Putamen (tissue), 1 donor: ENCODE measurements at regions not wholly inside any gene's neighbourhood (a gene's known extent, or its start where the extent isn't known, plus 50 kb on each side); places are given as distances from the start of the nearest gene placed in this dataset.
A peak's percentile ranks its signal among the peaks of the same experiment; 100 is the strongest.

ENCODE experiments used
- DNase-seq: peaks from one replicate; pipeline ENCODE4 v3.0.0-alpha.2; 2016; ENCODE audit warnings: low spot score

DNA sequence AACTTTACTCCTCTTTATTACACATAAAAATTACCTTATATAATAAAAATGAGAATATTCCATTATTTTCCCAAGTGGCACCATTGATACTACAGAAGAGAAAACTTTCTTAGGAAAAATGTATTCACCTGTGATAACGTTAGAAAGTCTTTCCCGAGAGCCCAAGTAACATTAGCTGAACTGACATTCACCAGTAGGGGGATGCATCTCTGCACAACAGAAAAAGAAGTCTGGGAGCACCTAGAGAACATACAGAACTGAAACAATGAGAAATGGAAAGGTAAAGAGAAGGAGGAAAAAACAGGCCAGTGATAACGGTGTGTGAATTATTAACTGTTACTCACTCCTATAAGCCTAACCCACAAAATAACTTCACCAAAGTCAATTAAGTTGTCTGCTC lies 423.3 kb downstream of the CENPC start:
- no peak for DNase-seq

- DNase-seq: no peak
These were observed 424.9 kb downstream of the CENPC start for GRCh38 chr4:67120369-67120768.

DNA sequence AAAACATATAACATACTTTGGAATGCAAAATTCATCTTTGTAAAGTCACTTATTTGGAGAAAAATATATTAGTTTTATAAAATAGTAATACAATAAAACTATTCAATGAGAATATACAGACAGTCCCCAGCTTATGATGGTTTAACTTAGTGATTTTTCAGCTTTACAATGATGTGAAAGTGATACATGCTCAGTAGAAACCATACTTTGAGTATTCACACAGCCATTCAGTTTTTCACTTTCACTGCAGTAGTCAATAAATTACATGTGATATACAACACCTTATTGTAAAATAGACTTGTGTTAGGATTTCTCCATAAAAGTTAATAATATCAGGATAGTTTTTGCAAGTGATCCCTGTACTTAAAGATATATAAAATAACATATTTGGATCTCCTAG lies 436.0 kb downstream of the CENPC start:
- DNase-seq: no peak

- DNase-seq: no peak
These were observed 438.3 kb downstream of the CENPC start for GRCh38 chr4:67106861-67107460.

GRCh38 chr4:67104145-67104544 lies 441.2 kb downstream of the CENPC start:
- DNase-seq: peak; percentile 73

DNA sequence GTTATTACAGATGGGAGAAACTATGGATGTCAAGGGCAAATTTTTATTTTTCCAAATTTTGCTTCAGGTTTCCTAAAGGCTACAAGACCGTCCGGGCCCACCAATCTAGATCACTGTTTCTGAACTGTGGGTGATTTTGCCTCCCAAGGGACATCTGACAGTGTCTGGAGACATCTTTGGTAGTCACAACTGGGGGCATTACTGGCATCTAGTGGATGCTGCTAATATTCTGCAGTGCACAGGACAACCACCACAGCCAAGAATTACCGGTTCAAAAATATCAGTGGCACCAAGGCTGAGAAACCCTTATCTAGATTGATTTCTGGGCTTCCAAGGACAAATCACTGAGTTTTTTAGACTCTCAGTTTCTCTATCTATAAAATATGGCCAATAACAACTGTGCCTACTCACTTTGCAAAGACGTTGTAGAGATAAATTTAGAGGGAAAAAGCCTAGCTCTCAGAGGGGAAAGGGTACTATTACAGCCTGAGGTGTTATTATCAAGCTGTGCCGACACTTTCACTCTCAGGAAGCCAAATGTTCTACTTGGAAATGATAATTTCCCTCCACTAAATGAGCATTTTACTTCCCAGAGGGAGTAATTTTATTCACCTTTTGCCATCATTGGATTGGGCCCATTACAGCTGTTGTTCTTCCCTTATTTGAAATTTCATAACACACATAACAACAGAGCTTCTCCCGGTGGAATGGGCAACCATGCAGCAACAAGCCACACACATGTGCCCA lies 442.1 kb downstream of the CENPC start:
- no peak for DNase-seq

GRCh38 chr4:67101612-67102011 lies 443.7 kb downstream of the CENPC start:
- no peak for DNase-seq

DNA sequence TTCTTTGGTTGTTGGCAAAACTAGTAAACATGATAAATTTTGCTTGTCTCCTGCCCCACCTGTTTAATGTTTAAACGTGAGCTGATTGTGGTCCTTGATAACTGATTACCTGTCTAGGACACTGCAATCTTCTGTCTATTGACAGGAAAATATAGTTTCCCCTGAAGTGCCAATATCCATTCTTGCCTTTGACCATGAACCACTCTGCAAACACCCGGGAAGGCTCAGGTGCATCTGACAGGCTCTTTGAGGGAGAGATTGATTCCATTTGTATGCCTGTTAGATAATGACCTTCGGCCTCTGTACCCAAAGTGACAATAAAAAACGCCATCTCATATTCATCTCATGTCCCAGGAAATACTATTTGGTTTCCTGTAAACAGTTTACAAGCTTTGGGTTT lies 453.0 kb downstream of the CENPC start:
- DNase-seq: no peak

DNA sequence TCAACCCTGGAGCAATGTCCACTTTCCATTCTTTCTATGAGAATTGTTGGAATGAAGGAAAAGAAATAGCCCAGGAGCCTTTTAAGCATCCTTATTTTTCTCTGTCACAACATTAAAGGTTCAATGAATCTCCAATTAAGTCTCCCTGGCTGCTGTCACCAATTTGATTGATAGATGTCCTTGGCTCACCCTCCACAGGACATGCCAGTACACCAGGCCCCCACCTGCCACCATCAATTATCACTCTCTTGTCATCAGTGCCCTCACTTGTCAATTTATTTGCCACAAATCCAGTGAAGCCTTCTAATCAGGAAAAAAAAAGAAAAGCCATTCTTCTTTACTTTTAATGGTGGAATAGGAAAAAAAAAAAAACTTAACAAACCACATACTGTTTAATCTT lies 453.6 kb downstream of the CENPC start:
- no peak for DNase-seq

DNA sequence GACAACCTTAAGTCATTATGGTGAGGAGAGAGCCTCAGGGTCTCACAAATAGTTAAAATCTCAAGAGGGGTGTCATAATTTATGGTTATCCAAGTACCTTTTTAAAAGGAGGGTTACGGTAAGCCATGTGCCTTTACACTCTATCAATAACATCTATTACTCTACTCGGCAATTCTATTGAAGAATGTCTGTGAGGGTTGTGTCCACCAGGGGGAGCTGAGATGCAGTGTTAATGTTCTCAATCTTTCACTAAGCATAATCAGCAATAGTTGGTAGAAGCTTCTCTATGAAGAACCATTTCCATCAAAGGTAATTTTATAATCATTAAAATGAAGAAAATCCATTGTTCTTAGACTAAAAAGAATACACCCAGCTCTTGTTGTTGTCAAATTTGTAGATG lies 457.4 kb downstream of the CENPC start:
- DNase-seq: no peak

DNA sequence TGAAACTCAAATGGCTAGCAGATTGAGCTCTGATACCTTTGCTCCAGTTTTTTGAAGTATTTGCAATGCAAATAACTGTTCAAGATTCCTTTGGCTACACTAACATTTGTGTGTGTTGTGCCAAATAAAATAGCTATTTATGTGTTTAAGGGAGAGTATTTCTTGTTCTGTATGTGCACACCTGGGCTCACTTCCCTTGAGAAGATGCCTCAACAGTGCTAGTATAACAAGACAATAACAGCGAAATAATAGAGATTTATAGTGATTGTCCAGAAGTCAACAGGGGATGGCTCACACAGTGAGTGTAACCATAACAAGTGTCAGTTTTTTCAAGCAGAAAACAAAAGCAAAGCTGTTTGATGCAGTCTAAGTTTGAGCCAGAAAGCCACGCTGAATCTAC lies 460.5 kb downstream of the CENPC start:
- DNase-seq: no peak

DNA sequence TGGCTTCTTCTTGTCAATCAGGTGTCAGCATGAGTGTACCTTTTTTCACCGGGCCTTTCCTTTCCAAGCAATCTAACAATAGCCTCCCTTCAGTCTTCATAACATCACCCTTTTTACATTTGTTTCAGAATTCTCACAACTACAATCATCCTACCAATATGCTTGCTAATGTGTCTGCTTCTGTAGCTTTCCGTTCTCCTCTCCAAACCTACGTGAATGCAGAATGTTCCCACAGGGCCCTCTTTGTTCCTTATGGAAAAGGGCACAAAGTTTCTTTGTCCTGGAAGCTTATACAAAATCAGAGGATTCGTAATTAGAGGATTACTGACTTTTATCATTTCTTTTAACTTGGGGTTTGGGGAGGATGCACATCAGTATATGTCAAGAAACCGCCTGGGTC lies 461.8 kb downstream of the CENPC start:
- no peak for DNase-seq

DNA sequence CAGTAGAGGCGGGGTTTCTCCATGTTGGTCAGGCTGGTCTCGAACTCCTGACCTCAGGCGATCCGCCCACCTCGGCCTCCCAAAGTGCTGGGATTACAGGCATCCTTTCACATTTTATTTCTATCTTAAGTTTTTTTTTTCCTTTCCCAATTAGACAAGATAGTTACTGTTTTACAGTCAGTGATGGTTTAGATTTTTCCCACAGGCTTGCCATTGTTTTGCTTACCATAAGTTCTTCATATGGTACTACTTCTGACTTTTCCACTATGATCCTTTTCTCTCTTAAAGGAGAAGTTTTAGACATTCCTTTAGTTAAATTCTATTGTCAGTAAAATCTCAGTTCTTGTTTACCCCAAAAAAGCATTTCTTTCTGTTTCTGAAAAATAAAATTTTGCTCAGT lies 462.6 kb downstream of the CENPC start:
- DNase-seq: no peak

- DNase-seq: no peak
These were observed 465.2 kb downstream of the CENPC start for GRCh38 chr4:67080046-67080557.

DNA sequence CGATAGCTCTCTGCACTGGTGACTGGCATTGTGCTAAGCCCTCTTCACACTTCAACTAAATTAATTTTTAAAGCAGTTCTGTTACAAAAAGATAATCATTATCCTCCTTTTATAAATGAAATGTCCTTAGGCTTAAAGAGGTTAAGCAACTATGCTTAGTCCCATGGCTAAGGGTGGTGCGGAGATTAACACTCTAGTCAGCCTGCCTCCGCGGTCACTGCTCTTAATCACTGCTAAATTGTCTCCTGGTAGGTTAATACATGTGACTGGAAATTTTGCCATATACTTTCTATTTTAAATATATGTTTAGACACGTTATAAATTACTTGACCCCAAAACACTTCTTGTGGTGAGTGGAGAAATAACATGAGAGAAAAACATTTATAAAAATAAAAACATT lies 473.7 kb downstream of the CENPC start:
- no peak for DNase-seq

- DNase-seq: no peak
These were observed 490.0 kb downstream of the CENPC start for GRCh38 chr4:67055319-67055718.

- DNase-seq: no peak
These were observed 490.4 kb downstream of the CENPC start for GRCh38 chr4:67054896-67055295.

DNA sequence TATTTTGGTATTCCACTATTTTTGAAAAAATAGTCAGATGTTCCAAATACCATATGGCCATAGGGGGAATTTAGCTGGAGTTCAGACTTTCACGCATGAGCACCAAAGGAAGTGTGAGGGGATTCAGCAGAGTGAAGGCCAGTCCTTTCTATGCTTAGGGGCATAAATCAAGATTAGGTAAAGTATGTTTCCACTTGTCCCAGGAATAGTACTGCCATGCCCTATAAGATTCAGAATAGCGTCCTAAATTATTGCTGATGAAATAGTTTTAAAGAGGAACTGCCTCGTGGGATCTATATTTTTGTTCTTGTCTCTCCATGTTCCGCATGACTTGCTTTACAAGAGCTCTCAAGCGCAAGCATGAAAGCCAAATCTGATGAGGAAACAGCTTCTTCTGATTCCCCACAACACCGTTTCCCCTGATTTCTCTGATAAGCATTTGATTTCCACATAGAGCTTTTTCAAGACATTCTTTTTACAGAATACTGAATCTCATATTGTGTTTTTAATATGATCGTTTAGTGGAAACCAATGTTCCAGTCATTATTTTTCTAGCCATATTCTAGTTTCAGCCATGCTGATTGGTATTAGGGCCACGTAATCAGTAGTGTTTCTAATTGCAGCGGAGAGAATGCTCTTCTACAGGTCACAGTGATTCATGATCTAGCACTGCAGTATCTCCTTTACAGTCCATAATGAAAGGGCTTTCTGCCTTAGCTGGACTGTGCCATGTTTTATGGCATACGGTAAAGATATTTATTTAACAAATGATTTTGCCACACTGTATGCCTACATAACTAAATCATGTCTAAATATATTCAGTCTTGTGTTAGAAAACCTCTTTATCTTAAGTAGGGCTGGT lies 492.3 kb downstream of the CENPC start:
- no peak for DNase-seq

DNA sequence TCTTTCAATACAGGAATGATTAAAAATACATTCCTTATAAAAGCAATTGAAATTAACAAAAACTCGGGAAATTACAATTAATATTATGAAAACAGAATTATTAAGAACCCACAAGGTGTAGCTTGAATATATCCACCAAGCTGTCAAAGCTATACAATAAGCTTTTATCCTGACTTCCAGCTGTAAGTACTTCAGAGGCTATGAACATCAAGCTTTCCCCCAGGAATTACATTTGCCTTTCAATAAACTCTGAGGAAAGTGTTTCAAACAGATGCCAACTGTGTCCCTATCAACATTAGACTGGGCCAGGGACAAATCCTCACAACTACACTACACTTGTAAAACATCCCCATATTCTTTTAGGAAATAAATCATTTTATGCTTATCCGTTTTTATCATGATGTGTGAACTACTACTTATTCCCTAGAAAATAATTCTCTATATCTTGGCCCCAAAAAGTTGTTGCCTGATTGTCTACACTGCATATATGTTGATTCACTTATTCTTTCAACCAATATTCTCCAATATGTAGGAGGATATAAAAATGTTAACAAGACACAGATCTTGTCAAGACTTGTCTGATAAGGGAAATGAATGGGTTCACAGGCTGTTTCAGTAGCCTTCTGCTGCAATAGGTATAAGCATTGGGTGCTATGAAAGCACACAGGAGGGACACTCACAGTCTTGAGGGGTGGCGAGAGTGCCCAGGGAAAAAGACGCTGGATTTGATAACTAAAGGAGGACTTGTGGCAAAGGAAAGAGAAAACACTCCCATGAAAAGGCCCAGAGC lies 494.1 kb downstream of the CENPC start:
- DNase-seq: no peak

DNA sequence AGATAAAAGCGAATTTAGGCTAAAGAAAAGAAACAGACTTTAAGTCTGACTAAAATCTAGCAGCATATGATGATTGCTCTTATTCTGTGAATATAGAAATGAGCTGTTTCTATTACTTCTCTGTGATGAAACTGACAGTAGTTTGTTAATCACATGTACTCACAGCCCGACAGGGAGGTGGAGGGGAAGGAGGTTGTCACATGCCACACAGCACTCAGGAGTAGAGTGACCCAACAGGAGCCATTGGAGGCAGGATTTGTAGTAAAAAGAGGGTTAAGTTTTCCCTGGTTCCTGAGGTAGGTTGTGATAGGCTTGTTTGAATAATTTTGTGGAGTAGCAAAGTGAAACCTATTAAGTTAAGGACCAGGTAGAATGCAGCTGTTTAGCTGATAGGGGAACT lies 495.9 kb downstream of the CENPC start:
- no peak for DNase-seq

GRCh38 chr4:67048530-67048929 lies 496.8 kb downstream of the CENPC start:
- no peak for DNase-seq

DNA sequence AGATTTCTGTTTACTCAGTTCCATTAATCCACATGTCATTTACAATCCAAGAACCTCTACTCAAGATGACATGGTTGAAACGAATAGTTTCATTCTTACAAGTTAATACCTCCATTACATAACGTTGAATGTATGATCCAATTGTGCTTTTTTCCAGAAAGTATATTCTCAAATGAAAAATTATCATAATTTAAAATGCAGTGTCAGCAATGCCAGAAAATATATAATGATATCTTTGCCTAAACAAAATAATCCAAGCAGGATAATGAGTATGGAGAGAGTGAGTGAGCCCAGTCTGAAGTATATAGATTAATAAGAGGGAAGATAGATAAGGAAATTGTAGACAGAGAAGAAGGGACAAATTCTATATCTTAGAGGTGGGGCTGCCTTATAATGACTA lies 505.0 kb downstream of the CENPC start:
- no peak for DNase-seq
